Stomach (tissue), 8 donors: ENCODE measurements at regions not wholly inside any gene's neighbourhood (a gene's known extent, or its start where the extent isn't known, plus 50 kb on each side); places are given as distances from the start of the nearest gene placed in this dataset.
"Not testable (repeated sequence)": the region's sequence is repeated elsewhere in the genome, so short reads cannot be mapped to it uniquely, and the experiment has no call there.

Experiments
- DNase-seq, 2 donors: peaks; one replicate each; pipeline versions ENCODE4 v3.0.0 to v3.0.0-alpha.2; 2013 to 2019
- H3K27ac ChIP-seq, 5 donors: fragments of 200-600 bp in 4 of 5; sonication (generic) in 4 of 5; one replicate each; pipeline ENCODE4 v1.5.1; 2013 to 2019; ENCODE audit warnings: mild to moderate bottlenecking in 1 of 5, moderate library complexity in 1 of 5
- H3K27me3 ChIP-seq, 3 donors: fragments of 200-600 bp; sonication (generic); one replicate each; pipeline ENCODE4 v1.5.1; 2017 to 2019; ENCODE audit warnings: mixed run types in 1 of 3
- H3K36me3 ChIP-seq, 4 donors: fragments of 200-600 bp; sonication (generic); 1 replicate in 3 of 4; 2 replicates in 1 of 4; pipeline ENCODE4 v1.5.1; 2016 to 2019
- H3K4me1 ChIP-seq, 4 donors: fragments of 200-600 bp; sonication (generic); one replicate each; pipeline ENCODE4 v1.5.1; 2016 to 2019
- H3K4me3 ChIP-seq, 4 donors: fragments of 200-600 bp; sonication (generic) in 3 of 4; one replicate each; pipeline ENCODE4 v1.5.1; 2016 to 2019; ENCODE audit warnings: mild to moderate bottlenecking in 1 of 4
- H3K9me3 ChIP-seq, 4 donors: fragments of 200-600 bp; sonication (generic); one replicate each; pipeline ENCODE4 v1.5.1; 2016 to 2019
- EP300 ChIP-seq: sonication (generic); formaldehyde crosslinking; IDR thresholded peaks from one replicate; pipeline ENCODE4 v1.6.1; 2017; ENCODE audit warnings: antibody characterized with exemption
- POLR2A ChIP-seq, 4 donors: fragments of 450-650 bp; IDR thresholded peaks; one replicate each; pipeline ENCODE4 v1.6.1; 2016; ENCODE audit warnings: antibody characterized with exemption in 4 of 4, control low read depth in 2 of 4, mild to moderate bottlenecking in 1 of 4, moderate library complexity in 1 of 4
- POLR2AphosphoS5 ChIP-seq, 3 donors: sonication (generic); formaldehyde crosslinking; IDR thresholded peaks; one replicate each; pipeline ENCODE4 v1.6.1; 2016; ENCODE audit warnings: antibody characterized with exemption in 3 of 3
- WGBS, 5 donors: extraction: QIAGEN DNeasy Blood & Tissue Kit in 3 of 5; methylation state at CpG; one replicate each; pipeline versions ENCODE4 v1.1.5 to v1.1.7; 2013 to 2018; 5-methylcytosine and 5-hydroxymethylcytosine counted together
- intact Hi-C: fragments of 100-400 bp; cut with DNase I; formaldehyde crosslinking; loops from one replicate; pipeline ENCODE4 v1.15.1; 2023; ENCODE audit warnings: low total_unique reads
- TF ChIP-seq, protein P1 (sequence below), 7 experiments: fragments of 450-650 bp in 4 of 7; fragments of 200-600 bp in 3 of 7; sonication (generic) in 3 of 7; IDR thresholded peaks; one replicate each; pipeline ENCODE4 v1.5.1; 2016 to 2019; ENCODE audit warnings: antibody characterized with exemption in 7 of 7, control low read depth in 2 of 7, mild to moderate bottlenecking in 1 of 7
- donor health status: healthy with polysubstance abuse.
- donor health status: Bipolar disorder and iron deficiency.
- donor health status: healthy.

DNA sequence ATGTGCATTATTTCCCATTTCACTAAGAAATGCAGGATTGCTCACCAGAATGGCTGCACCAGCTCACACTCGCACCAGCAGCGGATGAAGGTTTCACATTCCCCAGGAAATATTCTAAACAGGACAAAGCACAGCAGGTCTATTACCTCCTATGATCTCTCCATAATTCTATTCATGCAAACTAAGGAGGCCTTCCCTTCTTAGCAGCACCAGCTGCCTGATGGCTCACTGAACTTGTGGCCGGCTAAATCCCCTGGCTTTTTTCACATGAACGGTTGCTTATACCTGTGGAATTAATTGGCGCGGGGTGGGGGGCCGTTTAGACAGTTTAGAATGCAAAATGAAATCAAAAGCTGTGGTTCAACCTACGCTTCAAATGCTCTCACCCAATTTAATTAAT is 73.5 kb upstream of the SRD5A3 start:
- DNase-seq: no peak
- TF ChIP-seq EP300: no peak
- TF ChIP-seq POLR2AphosphoS5 (IDR thresholded peaks at IDR 0.05): no peak
- no peak for TF ChIP-seq POLR2A (IDR thresholded peaks at IDR 0.05)
- TF ChIP-seq, protein P1, sequence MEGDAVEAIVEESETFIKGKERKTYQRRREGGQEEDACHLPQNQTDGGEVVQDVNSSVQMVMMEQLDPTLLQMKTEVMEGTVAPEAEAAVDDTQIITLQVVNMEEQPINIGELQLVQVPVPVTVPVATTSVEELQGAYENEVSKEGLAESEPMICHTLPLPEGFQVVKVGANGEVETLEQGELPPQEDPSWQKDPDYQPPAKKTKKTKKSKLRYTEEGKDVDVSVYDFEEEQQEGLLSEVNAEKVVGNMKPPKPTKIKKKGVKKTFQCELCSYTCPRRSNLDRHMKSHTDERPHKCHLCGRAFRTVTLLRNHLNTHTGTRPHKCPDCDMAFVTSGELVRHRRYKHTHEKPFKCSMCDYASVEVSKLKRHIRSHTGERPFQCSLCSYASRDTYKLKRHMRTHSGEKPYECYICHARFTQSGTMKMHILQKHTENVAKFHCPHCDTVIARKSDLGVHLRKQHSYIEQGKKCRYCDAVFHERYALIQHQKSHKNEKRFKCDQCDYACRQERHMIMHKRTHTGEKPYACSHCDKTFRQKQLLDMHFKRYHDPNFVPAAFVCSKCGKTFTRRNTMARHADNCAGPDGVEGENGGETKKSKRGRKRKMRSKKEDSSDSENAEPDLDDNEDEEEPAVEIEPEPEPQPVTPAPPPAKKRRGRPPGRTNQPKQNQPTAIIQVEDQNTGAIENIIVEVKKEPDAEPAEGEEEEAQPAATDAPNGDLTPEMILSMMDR (IDR thresholded peaks at IDR 0.05): no peak
- H3K27me3 ChIP-seq: no peaks in the 10 kb centered on the region
- H3K9me3 ChIP-seq: no peaks in the 10 kb centered on the region
- H3K27ac ChIP-seq: no peak overlapping the region
- intact Hi-C loops: no loop called here
- H3K4me1 ChIP-seq: no peaks in the 10 kb centered on the region
- no peaks in the 10 kb centered on the region for H3K36me3 ChIP-seq
- H3K4me3 ChIP-seq: no peak overlapping the region
- 81 to 92% (median 85%) methylated on average over 8 of the region's 8 CpGs for WGBS, 5 donors

DNA sequence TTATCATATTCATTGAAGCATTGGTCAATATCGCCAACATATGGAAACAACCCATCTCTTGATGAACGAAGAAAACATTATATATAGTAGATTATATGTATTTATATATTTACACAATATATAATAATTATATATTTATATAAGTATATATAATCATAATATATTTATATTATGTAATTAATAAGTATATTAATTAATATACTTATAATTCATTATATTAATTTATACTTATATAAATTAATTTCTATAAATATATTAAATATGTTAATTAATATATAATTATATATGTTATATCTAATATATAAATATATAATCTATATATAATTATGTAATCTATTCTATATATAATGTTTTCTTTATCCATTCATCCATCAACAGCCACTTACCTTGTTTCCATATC is 69.0 kb upstream of the SRD5A3 start:
- Histone ChIP-seq H3K9me3 (peaks cover 0 to 12% (median 8%) of the 10 kb centered on the region in 4 donors), H3K36me3 (no peaks in the 10 kb centered on the region), H3K27ac (no peak overlapping the region), H3K4me3 (no peak overlapping the region), H3K4me1 (no peaks in the 10 kb centered on the region), H3K27me3 (no peaks in the 10 kb centered on the region)
- DNase-seq: no peak
- TF ChIP-seq EP300 (no peak), POLR2A (IDR thresholded peaks at IDR 0.05) (no peak), POLR2AphosphoS5 (IDR thresholded peaks at IDR 0.05) (no peak)
- TF ChIP-seq, protein P1 (IDR thresholded peaks at IDR 0.05): no peak
- WGBS, 5 donors: 93 to 99% (median 98%) methylated on average over 2 of the region's 2 CpGs
- intact Hi-C loops: no loop called here

GRCh38 chr4:55278316-55278715 is 67.7 kb upstream of the SRD5A3 start:
- 79 to 92% (median 80%) methylated on average over 1 of the region's 1 CpG for WGBS, 5 donors
- H3K9me3 ChIP-seq: peaks cover 0 to 19% (median 13%) of the 10 kb centered on the region in 4 donors
- TF ChIP-seq POLR2AphosphoS5 (IDR thresholded peaks at IDR 0.05): no peak
- no peak for TF ChIP-seq EP300
- TF ChIP-seq POLR2A (IDR thresholded peaks at IDR 0.05): no peak
- TF ChIP-seq, protein P1 (IDR thresholded peaks at IDR 0.05): no peak
- DNase-seq: no peak
- H3K27ac ChIP-seq: no peak overlapping the region
- no peaks in the 10 kb centered on the region for H3K4me1 ChIP-seq
- no peaks in the 10 kb centered on the region for H3K36me3 ChIP-seq
- no peak overlapping the region for H3K4me3 ChIP-seq
- intact Hi-C loops: no loop called here
- H3K27me3 ChIP-seq: no peaks in the 10 kb centered on the region

DNA sequence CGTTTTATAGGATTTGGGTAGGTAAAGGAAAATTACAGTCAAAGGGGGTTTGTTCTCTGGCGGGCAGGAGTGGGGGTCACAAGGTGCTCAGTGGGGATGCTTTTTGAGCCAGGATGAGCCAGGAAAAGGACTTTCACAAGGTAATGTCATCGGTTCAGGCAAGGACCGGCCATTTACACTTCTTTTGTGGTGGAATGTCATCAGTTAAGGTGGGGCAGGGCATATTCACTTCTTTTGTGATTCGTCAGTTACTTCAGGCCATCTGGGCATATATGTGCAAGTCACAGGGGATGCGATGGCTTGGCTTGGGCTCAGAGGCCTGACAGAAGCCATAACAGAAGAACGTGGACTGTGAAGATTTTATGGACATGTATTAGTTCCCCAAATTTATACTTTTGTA is 65.6 kb upstream of the SRD5A3 start:
- intact Hi-C loops, H3K36me3 ChIP-seq, H3K4me1 ChIP-seq, DNase-seq, H3K27ac ChIP-seq, H3K27me3 ChIP-seq, H3K4me3 ChIP-seq: not testable (repeated sequence)
- H3K9me3 ChIP-seq: peaks cover 0 to 41% (median 34%) of the 10 kb centered on the region in 4 donors
- 48 to 64% (median 56%) methylated on average over 7 of the region's 7 CpGs for WGBS, 5 donors

- DNase-seq, H3K27me3 ChIP-seq, H3K27ac ChIP-seq, intact Hi-C loops, H3K36me3 ChIP-seq, H3K4me1 ChIP-seq, H3K4me3 ChIP-seq: not testable (repeated sequence)
- WGBS, 5 donors: 55 to 62% (median 62%) methylated on average over 11 of the region's 11 CpGs
- H3K9me3 ChIP-seq: peaks cover 0 to 46% (median 35%) of the 10 kb centered on the region in 4 donors
Observed at GRCh38 chr4:55281118-55281683, 64.8 kb upstream of the SRD5A3 start.
